Uterus (tissue), 3 donors: ENCODE measurements at regions not wholly inside any gene's neighbourhood (a gene's known extent, or its start where the extent isn't known, plus 50 kb on each side); places are given as distances from the start of the nearest gene placed in this dataset.

Source experiments
- DNase-seq, 2 donors: peaks; one replicate each; pipeline ENCODE4 v3.0.0-alpha.2; 2019 to 2020
- H3K27ac ChIP-seq, 2 donors: fragments of 200-600 bp; sonication (generic); 1 replicate in 1 of 2; 2 replicates in 1 of 2; pipeline ENCODE4 v1.5.1; 2016 to 2018
- H3K27me3 ChIP-seq, 2 donors: fragments of 200-600 bp; sonication (generic); one replicate each; pipeline ENCODE4 v1.5.1; 2018 to 2019; ENCODE audit warnings: control low read depth in 1 of 2
- H3K36me3 ChIP-seq, 2 donors: fragments of 200-600 bp; sonication (generic); one replicate each; pipeline ENCODE4 v1.5.1; 2019; ENCODE audit warnings: control low read depth in 1 of 2
- H3K4me1 ChIP-seq, 2 donors: fragments of 200-600 bp; sonication (generic); one replicate each; pipeline ENCODE4 v1.5.1; 2018 to 2019; ENCODE audit warnings: control low read depth in 1 of 2
- H3K4me3 ChIP-seq, 2 donors: fragments of 200-600 bp; sonication (generic); 1 replicate in 1 of 2; 2 replicates in 1 of 2; pipeline ENCODE4 v1.5.1; 2018 to 2019; ENCODE audit warnings: mild to moderate bottlenecking in 1 of 2
- H3K9me3 ChIP-seq, 2 donors: fragments of 200-600 bp; sonication (generic); one replicate each; pipeline ENCODE4 v1.5.1; 2019; ENCODE audit warnings: control low read depth in 1 of 2
- CTCF ChIP-seq, 4 experiments: fragments of 200-600 bp in 2 of 4; fragments of 450-650 bp in 2 of 4; sonication (generic) in 2 of 4; IDR thresholded peaks; one replicate each; pipeline ENCODE4 v1.5.1; 2016 to 2019; ENCODE audit warnings: antibody characterized with exemption in 4 of 4, mild to moderate bottlenecking in 2 of 4, moderate library complexity in 1 of 4
- POLR2A ChIP-seq, 2 donors: fragments of 450-650 bp; IDR thresholded peaks; one replicate each; pipeline ENCODE4 v1.6.1; 2016; ENCODE audit warnings: antibody characterized with exemption in 2 of 2, mild to moderate bottlenecking in 1 of 2, moderate library complexity in 1 of 2
- intact Hi-C: fragments of 100-400 bp; cut with DNase I; formaldehyde crosslinking; loops from one replicate; pipeline ENCODE4 v1.15.1; 2023; ENCODE audit warnings: low total_unique reads
- donor health status: DM: yes; HTN: yes; CAD: no.

GRCh38 chr18:68462148-68462547 is 252.8 kb downstream of the TMX3 start:
- intact Hi-C loops = no loop called here
- no peak for DNase-seq
- Histone ChIP-seq H3K4me1 (no peaks in the 10 kb centered on the region), H3K9me3 (no peaks in the 10 kb centered on the region), H3K27me3 (no peaks in the 10 kb centered on the region), H3K4me3 (no peak overlapping the region), H3K27ac (no peak overlapping the region), H3K36me3 (no peaks in the 10 kb centered on the region)
- TF ChIP-seq CTCF (IDR thresholded peaks at IDR 0.05) = no peak
- TF ChIP-seq POLR2A (IDR thresholded peaks at IDR 0.05) = no peak

GRCh38 chr18:68461481-68462018 is 253.4 kb downstream of the TMX3 start:
- no peaks in the 10 kb centered on the region for H3K27me3 ChIP-seq
- no peaks in the 10 kb centered on the region for H3K4me1 ChIP-seq
- H3K4me3 ChIP-seq = no peak overlapping the region
- no peaks in the 10 kb centered on the region for H3K36me3 ChIP-seq
- intact Hi-C loops = no loop called here
- no peak for DNase-seq
- TF ChIP-seq POLR2A (IDR thresholded peaks at IDR 0.05) (no peak), CTCF (IDR thresholded peaks at IDR 0.05) (no peak)
- H3K9me3 ChIP-seq = no peaks in the 10 kb centered on the region
- no peak overlapping the region for H3K27ac ChIP-seq

GRCh38 chr18:68459968-68460367 is 254.9 kb downstream of the TMX3 start:
- intact Hi-C loops = no loop called here
- Histone ChIP-seq H3K9me3 (no peaks in the 10 kb centered on the region), H3K27ac (no peak overlapping the region), H3K4me3 (no peak overlapping the region), H3K4me1 (no peaks in the 10 kb centered on the region), H3K36me3 (no peaks in the 10 kb centered on the region), H3K27me3 (no peaks in the 10 kb centered on the region)
- TF ChIP-seq CTCF (IDR thresholded peaks at IDR 0.05) = no peak
- no peak for TF ChIP-seq POLR2A (IDR thresholded peaks at IDR 0.05)
- DNase-seq = no peak

GRCh38 chr18:68456985-68457384 is 257.9 kb downstream of the TMX3 start:
- TF ChIP-seq CTCF (IDR thresholded peaks at IDR 0.05) (no peak), POLR2A (IDR thresholded peaks at IDR 0.05) (no peak)
- DNase-seq = no peak
- Histone ChIP-seq H3K4me1 (no peaks in the 10 kb centered on the region), H3K9me3 (no peaks in the 10 kb centered on the region), H3K27me3 (no peaks in the 10 kb centered on the region), H3K4me3 (no peak overlapping the region), H3K27ac (no peak overlapping the region), H3K36me3 (no peaks in the 10 kb centered on the region)
- intact Hi-C loops = no loop called here

GRCh38 chr18:68455229-68455603 is 259.7 kb downstream of the TMX3 start:
- no peak for TF ChIP-seq POLR2A (IDR thresholded peaks at IDR 0.05)
- no peak for TF ChIP-seq CTCF (IDR thresholded peaks at IDR 0.05)
- Histone ChIP-seq H3K27ac (no peak overlapping the region), H3K4me3 (no peak overlapping the region), H3K27me3 (no peaks in the 10 kb centered on the region), H3K9me3 (no peaks in the 10 kb centered on the region), H3K4me1 (no peaks in the 10 kb centered on the region), H3K36me3 (no peaks in the 10 kb centered on the region)
- intact Hi-C loops = no loop called here
- DNase-seq = no peak
